Left forelimb (tissue), 1 donor: ENCODE measurements at regions not wholly inside any gene's neighbourhood (a gene's known extent, or its start where the extent isn't known, plus 50 kb on each side); places are given as distances from the start of the nearest gene placed in this dataset.

Experiments used
- DNase-seq: peaks from one replicate; pipeline ENCODE4 v3.0.0-alpha.2; 2018; ENCODE audit warnings: low spot score

- DNase-seq = no peak
Observed at GRCh38 chr18:42268186-42268725, 313.2 kb downstream of the PIK3C3 start.

GRCh38 chr18:42268798-42269197 is 313.8 kb downstream of the PIK3C3 start:
- DNase-seq = no peak

- no peak for DNase-seq
Observed at GRCh38 chr18:42271647-42272414, 316.8 kb downstream of the PIK3C3 start.

- DNase-seq = no peak
Observed at GRCh38 chr18:42274488-42275137, 319.6 kb downstream of the PIK3C3 start.

- no peak for DNase-seq
Observed at GRCh38 chr18:42275138-42275535, 320.1 kb downstream of the PIK3C3 start.

- no peak for DNase-seq
Observed at GRCh38 chr18:42275949-42276730, 321.1 kb downstream of the PIK3C3 start.

- DNase-seq = no peak
Observed at GRCh38 chr18:42281124-42281523, 326.1 kb downstream of the PIK3C3 start.

GRCh38 chr18:42281851-42282250 is 326.8 kb downstream of the PIK3C3 start:
- DNase-seq = no peak

GRCh38 chr18:42287047-42287446 is 332.0 kb downstream of the PIK3C3 start:
- DNase-seq = no peak

GRCh38 chr18:42288129-42288528 is 333.1 kb downstream of the PIK3C3 start:
- DNase-seq = no peak

- no peak for DNase-seq
Observed at GRCh38 chr18:42289526-42289925, 334.5 kb downstream of the PIK3C3 start.

GRCh38 chr18:42290318-42291307 is 335.6 kb downstream of the PIK3C3 start:
- no peak for DNase-seq

GRCh38 chr18:42292654-42293053 is 337.6 kb downstream of the PIK3C3 start:
- DNase-seq = no peak

- DNase-seq = no peak
Observed at GRCh38 chr18:42296192-42296591, 341.2 kb downstream of the PIK3C3 start.

- no peak for DNase-seq
Observed at GRCh38 chr18:42296723-42297122, 341.7 kb downstream of the PIK3C3 start.

- peak; percentile 73 for DNase-seq
Observed at GRCh38 chr18:42298759-42299675, 344.0 kb downstream of the PIK3C3 start.

GRCh38 chr18:42305869-42306593 is 351.0 kb downstream of the PIK3C3 start:
- no peak for DNase-seq

- no peak for DNase-seq
Observed at GRCh38 chr18:42306594-42306980, 351.6 kb downstream of the PIK3C3 start.

GRCh38 chr18:42310956-42311355 is 355.9 kb downstream of the PIK3C3 start:
- DNase-seq = no peak

- no peak for DNase-seq
Observed at GRCh38 chr18:42326752-42327151, 371.7 kb downstream of the PIK3C3 start.
